NCI-H2107 treated with DMSO at 0.1 percent for 48 hours (cell line): ENCODE measurements at regions not wholly inside any gene's neighbourhood (a gene's known extent, or its start where the extent isn't known, plus 50 kb on each side); places are given as distances from the start of the nearest gene placed in this dataset.

Source experiments
- DNase-seq: peaks from one replicate; lab custom pipeline; 2025; ENCODE audit not compliant: unreplicated experiment; lab: John Stamatoyannopoulos, UW

GRCh38 chr3:66672830-66673229, 172.0 kb upstream of the LRIG1 start:
- DNase-seq, result no peak

GRCh38 chr3:66673293-66673692, 172.5 kb upstream of the LRIG1 start:
- no peak for DNase-seq

GRCh38 chr3:66675366-66675765, 174.5 kb upstream of the LRIG1 start:
- DNase-seq, result no peak

- DNase-seq, result no peak
Observed at GRCh38 chr3:66692042-66692765, 191.4 kb upstream of the LRIG1 start.

GRCh38 chr3:66692766-66693150, 191.9 kb upstream of the LRIG1 start:
- DNase-seq, result no peak

- DNase-seq, result no peak
Observed at GRCh38 chr3:66693461-66694031, 192.7 kb upstream of the LRIG1 start.

GRCh38 chr3:66702126-66702525, 201.3 kb upstream of the LRIG1 start:
- DNase-seq, result no peak

GRCh38 chr3:66703501-66703900, 202.7 kb upstream of the LRIG1 start:
- no peak for DNase-seq

- DNase-seq, result no peak
Observed at GRCh38 chr3:66705076-66705475, 204.3 kb upstream of the LRIG1 start.

- DNase-seq, result no peak
Observed at GRCh38 chr3:66706890-66707289, 206.1 kb upstream of the LRIG1 start.

GRCh38 chr3:66709532-66709931, 208.7 kb upstream of the LRIG1 start:
- no peak for DNase-seq

GRCh38 chr3:66712210-66712609, 211.4 kb upstream of the LRIG1 start:
- DNase-seq, result no peak

GRCh38 chr3:66713921-66714320, 213.1 kb upstream of the LRIG1 start:
- no peak for DNase-seq

GRCh38 chr3:66715806-66716205, 215.0 kb upstream of the LRIG1 start:
- DNase-seq, result no peak

GRCh38 chr3:66717806-66718205, 217.0 kb upstream of the LRIG1 start:
- DNase-seq, result no peak

- DNase-seq, result no peak
Observed at GRCh38 chr3:66719796-66720356, 219.1 kb upstream of the LRIG1 start.

GRCh38 chr3:66720508-66720907, 219.7 kb upstream of the LRIG1 start:
- DNase-seq, result no peak

GRCh38 chr3:66722675-66723074, 221.9 kb upstream of the LRIG1 start:
- DNase-seq, result no peak

- DNase-seq, result no peak
Observed at GRCh38 chr3:66723231-66723630, 222.4 kb upstream of the LRIG1 start.

- DNase-seq, result no peak
Observed at GRCh38 chr3:66729687-66730393, 229.0 kb upstream of the LRIG1 start.

- no peak for DNase-seq
Observed at GRCh38 chr3:66738625-66739365, 238.0 kb upstream of the LRIG1 start.
